GM21717 (cell line): ENCODE measurements at regions not wholly inside any gene's neighbourhood (a gene's known extent, or its start where the extent isn't known, plus 50 kb on each side); places are given as distances from the start of the nearest gene placed in this dataset.

Experiments used
- ATAC-seq: cut with Tn5 transposase; IDR thresholded peaks from one replicate; pipeline ENCODE4 v1.9.1; 2021; ENCODE audit warnings: mild to moderate bottlenecking, moderate library complexity; ENCODE audit not compliant: unreplicated experiment

GRCh38 chr18:59086522-59086921 is 53.2 kb upstream of the SEC11C start:
- no peak for ATAC-seq

GRCh38 chr18:59087391-59087790 is 52.3 kb upstream of the SEC11C start:
- ATAC-seq: no peak
